Parathyroid adenoma (tissue), 2 donors: ENCODE measurements at regions not wholly inside any gene's neighbourhood (a gene's known extent, or its start where the extent isn't known, plus 50 kb on each side); places are given as distances from the start of the nearest gene placed in this dataset.

Source experiments
- H2AFZ ChIP-seq: fragments of 300-600 bp; sonication (generic); one replicate; pipeline ENCODE4 v1.7.0; 2017; ENCODE audit warnings: antibody characterized with exemption, mild to moderate bottlenecking
- H3K27ac ChIP-seq: fragments of 300-600 bp; sonication (generic); one replicate; pipeline ENCODE4 v1.7.0; 2017
- H3K27me3 ChIP-seq: fragments of 300-600 bp; sonication (generic); one replicate; pipeline ENCODE4 v1.7.0; 2017; ENCODE audit warnings: low read length; ENCODE audit not compliant: control insufficient read depth, insufficient read depth
- H3K36me3 ChIP-seq: fragments of 300-600 bp; sonication (generic); one replicate; pipeline ENCODE4 v1.7.0; 2017; ENCODE audit warnings: low read length; ENCODE audit not compliant: control insufficient read depth, insufficient read depth
- H3K4me1 ChIP-seq: fragments of 300-600 bp; sonication (generic); one replicate; pipeline ENCODE4 v1.7.0; 2017; ENCODE audit warnings: control low read depth
- H3K4me2 ChIP-seq: fragments of 300-600 bp; sonication (generic); one replicate; pipeline ENCODE4 v1.7.0; 2017; ENCODE audit warnings: low read length
- H3K4me3 ChIP-seq: fragments of 300-600 bp; sonication (generic); one replicate; pipeline ENCODE4 v1.7.0; 2017; ENCODE audit warnings: low read depth, low read length
- H3K79me2 ChIP-seq: fragments of 300-600 bp; sonication (generic); one replicate; pipeline ENCODE4 v1.7.0; 2017; ENCODE audit warnings: control low read depth
- H3K9ac ChIP-seq: fragments of 300-600 bp; sonication (generic); one replicate; pipeline ENCODE4 v1.7.0; 2017; ENCODE audit warnings: mild to moderate bottlenecking
- H3K9me3 ChIP-seq: fragments of 300-600 bp; sonication (generic); one replicate; pipeline ENCODE4 v1.7.0; 2017; ENCODE audit warnings: low read length; ENCODE audit not compliant: control insufficient read depth
- CTCF ChIP-seq: fragments of 300-600 bp; sonication (generic); IDR thresholded peaks from one replicate; pipeline ENCODE4 v1.7.0; 2017; ENCODE audit warnings: antibody characterized with exemption, mild to moderate bottlenecking
- donor health status: primary hyperparathyroidism.

- Histone ChIP-seq H2AFZ (no peak overlapping the region), H3K9me3 (no peaks in the 10 kb centered on the region), H3K4me3 (no peak overlapping the region), H3K9ac (no peak overlapping the region), H3K4me1 (no peaks in the 10 kb centered on the region), H3K36me3 (no peaks in the 10 kb centered on the region), H3K4me2 (no peak overlapping the region), H3K27ac (no peak overlapping the region), H3K27me3 (no peaks in the 10 kb centered on the region), H3K79me2 (no peaks in the 10 kb centered on the region)
- no peak for TF ChIP-seq CTCF
Measured at GRCh38 chr4:178241601-178242118, 799.4 kb upstream of the AGA start.

GRCh38 chr4:178242655-178243054, 800.4 kb upstream of the AGA start:
- no peak overlapping the region for H3K4me3 ChIP-seq
- H3K4me1 ChIP-seq: no peaks in the 10 kb centered on the region
- H3K79me2 ChIP-seq: no peaks in the 10 kb centered on the region
- no peaks in the 10 kb centered on the region for H3K36me3 ChIP-seq
- no peak overlapping the region for H3K4me2 ChIP-seq
- no peak overlapping the region for H2AFZ ChIP-seq
- no peaks in the 10 kb centered on the region for H3K27me3 ChIP-seq
- no peak overlapping the region for H3K27ac ChIP-seq
- no peak overlapping the region for H3K9ac ChIP-seq
- no peaks in the 10 kb centered on the region for H3K9me3 ChIP-seq
- no peak for TF ChIP-seq CTCF

GRCh38 chr4:178244785-178245184, 802.5 kb upstream of the AGA start:
- Histone ChIP-seq H3K9ac (no peak overlapping the region), H3K27ac (no peak overlapping the region), H3K9me3 (no peaks in the 10 kb centered on the region), H2AFZ (no peak overlapping the region), H3K27me3 (no peaks in the 10 kb centered on the region), H3K4me2 (no peak overlapping the region), H3K79me2 (no peaks in the 10 kb centered on the region), H3K4me3 (no peak overlapping the region), H3K36me3 (no peaks in the 10 kb centered on the region), H3K4me1 (no peaks in the 10 kb centered on the region)
- TF ChIP-seq CTCF: no peak

GRCh38 chr4:178255172-178255571, 812.9 kb upstream of the AGA start:
- no peak overlapping the region for H3K27ac ChIP-seq
- no peak for TF ChIP-seq CTCF
- H3K27me3 ChIP-seq: no peaks in the 10 kb centered on the region
- H3K4me2 ChIP-seq: no peak overlapping the region
- no peaks in the 10 kb centered on the region for H3K9me3 ChIP-seq
- no peak overlapping the region for H3K4me3 ChIP-seq
- no peaks in the 10 kb centered on the region for H3K36me3 ChIP-seq
- no peak overlapping the region for H3K9ac ChIP-seq
- no peak overlapping the region for H2AFZ ChIP-seq
- no peaks in the 10 kb centered on the region for H3K4me1 ChIP-seq
- no peaks in the 10 kb centered on the region for H3K79me2 ChIP-seq

- H3K27me3 ChIP-seq: no peaks in the 10 kb centered on the region
- no peaks in the 10 kb centered on the region for H3K9me3 ChIP-seq
- H3K4me2 ChIP-seq: no peak overlapping the region
- no peak overlapping the region for H3K27ac ChIP-seq
- no peaks in the 10 kb centered on the region for H3K36me3 ChIP-seq
- no peak for TF ChIP-seq CTCF
- H3K4me3 ChIP-seq: no peak overlapping the region
- H2AFZ ChIP-seq: no peak overlapping the region
- H3K4me1 ChIP-seq: no peaks in the 10 kb centered on the region
- no peaks in the 10 kb centered on the region for H3K79me2 ChIP-seq
- H3K9ac ChIP-seq: no peak overlapping the region
Measured at GRCh38 chr4:178258603-178259002, 816.4 kb upstream of the AGA start.
